Breast epithelium (tissue), 4 donors: ENCODE measurements at regions not wholly inside any gene's neighbourhood (a gene's known extent, or its start where the extent isn't known, plus 50 kb on each side); places are given as distances from the start of the nearest gene placed in this dataset.

Source experiments
- DNase-seq, 2 donors: peaks; one replicate each; pipeline ENCODE4 v3.0.0-alpha.2; 2019; ENCODE audit warnings: low spot score in 2 of 2
- H3K27ac ChIP-seq, 2 donors: fragments of 200-600 bp; sonication (generic) in 1 of 2; one replicate each; pipeline ENCODE4 v1.5.1; 2016 to 2019; ENCODE audit warnings: mild to moderate bottlenecking in 1 of 2
- H3K27me3 ChIP-seq, 2 donors: fragments of 200-600 bp; sonication (generic) in 1 of 2; one replicate each; pipeline versions ENCODE4 v1.5.1 to v1.6.0; 2017 to 2019; ENCODE audit warnings: control low read depth in 1 of 2, mild to moderate bottlenecking in 1 of 2
- H3K36me3 ChIP-seq: fragments of 200-600 bp; one replicate; pipeline ENCODE4 v1.5.1; 2019
- H3K4me1 ChIP-seq, 2 donors: fragments of 200-600 bp; sonication (generic); one replicate each; pipeline ENCODE4 v1.5.1; 2016 to 2019; ENCODE audit warnings: control low read depth in 1 of 2
- H3K4me3 ChIP-seq, 3 donors: fragments of 200-600 bp; sonication (generic); 1 replicate in 2 of 3; 2 replicates in 1 of 3; pipeline ENCODE4 v1.5.1; 2016 to 2019; ENCODE audit warnings: mild to moderate bottlenecking in 3 of 3, moderate library complexity in 2 of 3
- H3K9me3 ChIP-seq, 2 donors: fragments of 200-600 bp; sonication (generic) in 1 of 2; one replicate each; pipeline ENCODE4 v1.5.1; 2016 to 2019; ENCODE audit warnings: control low read depth in 1 of 2
- CTCF ChIP-seq, 3 donors: fragments of 450-650 bp; IDR thresholded peaks; one replicate each; pipeline ENCODE4 v1.5.1; 2016 to 2017; ENCODE audit warnings: antibody characterized with exemption in 3 of 3, mild to moderate bottlenecking in 3 of 3, moderate library complexity in 3 of 3
- POLR2A ChIP-seq: fragments of 450-650 bp; IDR thresholded peaks from one replicate; pipeline ENCODE4 v1.6.1; 2016; ENCODE audit warnings: antibody characterized with exemption, mild to moderate bottlenecking, moderate library complexity
- POLR2AphosphoS5 ChIP-seq, 3 donors: sonication (generic); formaldehyde crosslinking; IDR thresholded peaks; one replicate each; pipeline ENCODE4 v1.6.1; 2017; ENCODE audit warnings: antibody characterized with exemption in 3 of 3
- intact Hi-C: fragments of 100-400 bp; cut with DNase I; formaldehyde crosslinking; loops from one replicate; pipeline ENCODE4 v1.15.1; 2023; ENCODE audit warnings: low total_unique reads

- TF ChIP-seq POLR2AphosphoS5 (IDR thresholded peaks at IDR 0.05): no peak
- no peak for TF ChIP-seq CTCF (IDR thresholded peaks at IDR 0.05)
- no peak for TF ChIP-seq POLR2A
- intact Hi-C loops: no loop called here
- DNase-seq: no peak
Measured at GRCh38 chrX:124478046-124478445, 131.7 kb downstream of the SH2D1A start.

GRCh38 chrX:124488412-124489161 is 142.2 kb downstream of the SH2D1A start:
- H3K9me3 ChIP-seq: no peaks in the 10 kb centered on the region

More at GRCh38 chrX:124478046-124478445, 131.7 kb downstream of the SH2D1A start:
- Histone ChIP-seq H3K4me3 (no peak overlapping the region), H3K27ac (no peak overlapping the region), H3K4me1 (no peaks in the 10 kb centered on the region), H3K9me3 (no peaks in the 10 kb centered on the region), H3K27me3 (peaks cover 0 to 14% of the 10 kb centered on the region in 2 donors), H3K36me3 (no peaks in the 10 kb centered on the region)

GRCh38 chrX:124493984-124494383 is 147.6 kb downstream of the SH2D1A start:
- TF ChIP-seq POLR2A: no peak
- TF ChIP-seq POLR2AphosphoS5 (IDR thresholded peaks at IDR 0.05): no peak
- TF ChIP-seq CTCF (IDR thresholded peaks at IDR 0.05): no peak
- Histone ChIP-seq H3K4me3 (no peak overlapping the region), H3K36me3 (no peaks in the 10 kb centered on the region), H3K9me3 (peaks cover 0 to 4% of the 10 kb centered on the region in 2 donors), H3K27me3 (peaks cover 0 to 10% of the 10 kb centered on the region in 2 donors), H3K4me1 (no peaks in the 10 kb centered on the region), H3K27ac (no peak overlapping the region)
- intact Hi-C loops: no loop called here
- DNase-seq: no peak

More at GRCh38 chrX:124488412-124489161, 142.2 kb downstream of the SH2D1A start:
- Histone ChIP-seq H3K4me3 (no peak overlapping the region), H3K27me3 (peaks cover 0 to 7% of the 10 kb centered on the region in 2 donors), H3K36me3 (no peaks in the 10 kb centered on the region), H3K4me1 (no peaks in the 10 kb centered on the region), H3K27ac (no peak overlapping the region)
- intact Hi-C loops: no loop called here
- DNase-seq: no peak
- TF ChIP-seq POLR2A (no peak), POLR2AphosphoS5 (IDR thresholded peaks at IDR 0.05) (no peak), CTCF (IDR thresholded peaks at IDR 0.05) (no peak)

GRCh38 chrX:124497386-124497785 is 151.0 kb downstream of the SH2D1A start:
- Histone ChIP-seq H3K9me3 (peaks cover 0 to 4% of the 10 kb centered on the region in 2 donors), H3K4me1 (no peaks in the 10 kb centered on the region), H3K36me3 (no peaks in the 10 kb centered on the region), H3K27me3 (peaks cover 0 to 4% of the 10 kb centered on the region in 2 donors), H3K4me3 (no peak overlapping the region), H3K27ac (no peak overlapping the region)
- no peak for DNase-seq
- TF ChIP-seq POLR2AphosphoS5 (IDR thresholded peaks at IDR 0.05): no peak
- TF ChIP-seq CTCF (IDR thresholded peaks at IDR 0.05): no peak
- no peak for TF ChIP-seq POLR2A
- intact Hi-C loops: no loop called here

- peak overlapping the region in 1 of 2 donors; percentile 12 for H3K27ac ChIP-seq
- H3K36me3 ChIP-seq: no peaks in the 10 kb centered on the region
- H3K27me3 ChIP-seq: peaks cover 0 to 4% of the 10 kb centered on the region in 2 donors
- no peaks in the 10 kb centered on the region for H3K4me1 ChIP-seq
- no peak overlapping the region for H3K4me3 ChIP-seq
- no peak for DNase-seq
- H3K9me3 ChIP-seq: peaks cover 0 to 2% of the 10 kb centered on the region in 2 donors
- intact Hi-C loops: loop anchor here (5.0 kb wide), 1 partner anchor 1311 kb away; no protein-coding TSS in a partner anchor
- TF ChIP-seq POLR2A (no peak), CTCF (IDR thresholded peaks at IDR 0.05) (no peak), POLR2AphosphoS5 (IDR thresholded peaks at IDR 0.05) (no peak)
Measured at GRCh38 chrX:124501586-124501985, 155.2 kb downstream of the SH2D1A start.
